ENCODE measurements at regions not wholly inside any gene's neighbourhood (a gene's known extent, or its start where the extent isn't known, plus 50 kb on each side); places are given as distances from the start of the nearest gene placed in this dataset.
"Not testable (repeated sequence)": the region's sequence is repeated elsewhere in the genome, so short reads cannot be mapped to it uniquely, and the experiment has no call there.

DNA sequence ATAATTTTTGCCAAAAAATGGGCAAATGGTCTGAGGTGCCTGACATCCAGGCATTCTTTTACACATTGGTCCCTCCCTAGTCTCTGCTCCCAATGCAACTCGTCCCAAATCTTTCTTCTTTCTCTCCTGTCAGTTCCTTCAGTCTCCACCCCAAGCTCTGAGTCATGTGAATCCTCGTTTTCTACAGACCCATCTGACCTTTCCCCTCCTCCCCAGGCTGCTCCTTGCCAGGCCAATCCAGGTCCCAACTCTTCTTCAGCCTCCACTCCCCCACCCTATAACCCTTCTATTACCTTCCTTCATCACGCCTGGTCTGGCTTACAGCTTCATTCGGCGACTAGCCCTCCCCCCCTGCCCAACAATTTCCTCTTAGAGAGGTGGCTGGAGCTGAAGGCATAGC lies 55.3 kb downstream of the BBS10 start:
- DNase-seq (ENCODE audit: low read depth): not testable (repeated sequence)

DNA sequence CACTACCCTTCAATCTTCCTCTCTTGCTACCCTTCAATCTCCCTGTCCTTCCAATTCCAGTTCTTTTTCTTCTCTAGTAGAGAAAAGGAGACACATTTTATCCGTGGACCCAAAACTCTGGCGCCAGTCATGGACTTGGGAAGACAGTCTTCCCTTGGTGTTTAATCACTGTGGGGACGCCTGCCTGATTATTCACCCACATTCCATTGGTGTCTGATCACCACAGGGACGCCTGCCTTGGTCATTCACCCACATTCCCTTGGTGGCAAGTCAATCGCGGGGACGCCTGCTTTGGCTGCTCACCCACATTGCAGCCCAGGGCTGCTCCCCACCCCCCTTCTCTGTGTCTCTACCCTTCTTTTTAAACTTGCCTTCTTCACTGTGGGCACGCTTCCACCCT lies 55.9 kb downstream of the BBS10 start:
- DNase-seq (ENCODE audit: low read depth): not testable (repeated sequence)

DNA sequence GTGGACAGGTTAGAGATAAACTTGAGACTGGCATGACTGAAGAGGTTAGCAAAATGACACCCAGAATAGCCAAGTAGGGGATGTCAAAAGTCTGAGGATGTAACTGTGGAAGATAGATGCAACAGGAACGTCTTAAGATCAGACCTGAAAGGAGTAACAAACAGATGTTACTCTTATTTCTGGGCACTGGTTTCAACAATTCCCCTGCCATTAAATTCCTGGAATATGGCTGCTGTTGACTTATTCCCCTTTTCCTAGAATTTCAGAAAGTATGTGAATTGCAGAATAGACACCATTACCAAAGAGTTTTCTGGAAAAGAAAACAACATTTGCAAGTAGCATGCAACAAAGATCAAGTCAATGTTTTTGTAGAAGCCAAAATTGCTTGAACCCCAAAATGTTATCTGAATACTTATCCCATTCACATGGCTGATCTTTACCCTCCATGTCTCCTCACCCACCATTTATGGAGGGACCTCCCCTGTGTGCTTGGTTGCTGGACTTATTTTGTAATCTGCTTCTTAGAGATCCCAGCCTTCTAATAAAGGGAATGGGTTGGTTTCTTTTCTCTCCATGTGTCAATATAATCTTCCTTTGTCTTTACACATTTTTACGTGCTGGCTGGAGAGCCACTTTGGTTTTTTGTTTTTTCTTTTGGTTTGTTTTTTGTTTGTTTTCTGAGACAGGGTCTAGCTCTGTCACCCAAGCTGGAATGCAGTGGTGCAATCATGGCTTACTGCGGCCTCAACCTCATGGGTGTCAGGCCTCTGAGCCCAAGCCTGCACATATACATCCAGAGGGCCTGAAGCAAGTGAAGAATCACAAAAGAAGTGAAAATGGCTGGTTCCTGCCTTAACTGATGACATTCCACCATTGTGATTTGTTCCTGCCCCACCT lies 57.0 kb downstream of the BBS10 start:
- DNase-seq (ENCODE audit: low read depth): no peak

DNA sequence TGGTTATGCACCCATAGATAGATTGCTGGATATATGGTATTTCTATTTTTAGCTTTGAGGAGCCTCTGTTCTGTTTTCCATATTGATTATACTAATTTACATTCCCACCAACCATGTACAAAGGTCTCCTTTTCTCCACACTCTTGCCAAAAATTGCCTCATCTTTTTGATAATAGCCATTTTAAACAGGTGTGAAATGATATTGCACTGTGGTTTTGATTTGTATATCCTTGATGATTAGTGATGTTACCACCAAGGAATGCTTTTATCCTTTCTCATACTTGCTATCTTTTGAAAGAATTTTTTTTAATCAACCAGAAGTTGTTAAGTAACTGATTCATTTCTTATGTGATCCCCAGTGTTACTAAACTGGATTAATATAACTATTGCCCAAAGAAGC lies 60.0 kb downstream of the BBS10 start:
- DNase-seq (ENCODE audit: low read depth): no peak

DNA sequence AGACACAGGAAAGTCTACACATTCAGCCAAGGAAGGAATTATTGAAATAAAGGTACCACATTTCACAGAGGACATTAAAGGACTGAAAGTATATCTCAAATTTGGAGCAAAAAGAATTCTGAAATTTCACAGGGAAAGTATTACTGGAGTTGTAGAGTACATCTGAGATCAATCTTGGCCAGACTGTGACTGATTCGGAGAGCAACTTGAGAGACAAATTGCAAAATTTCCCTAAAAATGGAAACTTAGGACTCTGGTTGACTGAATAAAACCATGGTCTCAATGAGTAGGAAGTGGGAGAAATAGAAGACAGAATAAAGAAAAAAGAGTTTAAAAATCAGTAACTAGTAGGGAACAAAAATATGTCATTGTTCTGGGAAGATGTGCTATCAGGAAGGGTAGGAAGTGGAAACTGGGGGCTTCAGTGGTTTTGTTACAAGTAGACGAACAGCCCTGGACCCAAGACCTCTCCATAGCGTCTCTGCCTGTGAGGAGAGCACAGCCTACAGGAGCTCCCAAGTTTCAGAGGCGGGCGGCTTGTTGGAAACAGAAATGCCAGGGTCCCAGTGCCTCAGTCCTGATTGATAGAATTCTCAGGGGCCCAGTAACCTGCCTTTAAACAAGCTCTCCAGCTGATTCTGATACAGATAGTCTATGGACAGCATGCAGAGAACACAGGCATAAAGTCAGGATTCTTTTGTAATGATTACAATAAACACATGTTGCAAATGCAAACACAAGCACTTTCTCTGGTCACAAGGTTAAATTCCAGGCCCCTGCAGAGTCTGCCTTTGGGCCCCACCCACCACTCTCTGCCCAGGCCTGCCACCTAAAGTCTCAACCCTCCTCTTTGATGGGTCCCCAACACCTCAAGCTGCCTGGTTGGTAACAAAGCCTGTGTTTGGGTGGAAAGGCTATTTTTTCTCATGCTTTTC lies 63.1 kb downstream of the BBS10 start:
- DNase-seq (ENCODE audit: low read depth): no peak

DNA sequence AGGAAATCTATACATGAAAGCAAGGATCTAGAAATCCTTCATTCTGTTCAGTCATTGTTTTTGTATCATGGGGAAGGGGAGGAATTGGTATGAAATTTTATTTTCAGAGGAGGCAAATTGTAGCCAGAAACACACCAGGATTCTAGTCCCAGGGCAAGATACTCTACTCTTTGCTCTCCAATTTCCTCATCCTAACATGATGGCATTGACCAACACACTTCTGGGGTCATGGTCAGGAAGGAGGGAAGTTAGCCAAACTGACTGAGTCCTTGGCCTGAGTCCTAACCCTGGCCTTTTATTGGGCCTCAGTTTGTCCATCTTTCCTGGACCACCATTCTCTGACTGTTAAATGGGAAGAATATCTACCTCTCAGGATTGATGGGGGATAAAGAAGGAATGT lies 65.5 kb downstream of the BBS10 start:
- no peak for DNase-seq (ENCODE audit: low read depth)

DNA sequence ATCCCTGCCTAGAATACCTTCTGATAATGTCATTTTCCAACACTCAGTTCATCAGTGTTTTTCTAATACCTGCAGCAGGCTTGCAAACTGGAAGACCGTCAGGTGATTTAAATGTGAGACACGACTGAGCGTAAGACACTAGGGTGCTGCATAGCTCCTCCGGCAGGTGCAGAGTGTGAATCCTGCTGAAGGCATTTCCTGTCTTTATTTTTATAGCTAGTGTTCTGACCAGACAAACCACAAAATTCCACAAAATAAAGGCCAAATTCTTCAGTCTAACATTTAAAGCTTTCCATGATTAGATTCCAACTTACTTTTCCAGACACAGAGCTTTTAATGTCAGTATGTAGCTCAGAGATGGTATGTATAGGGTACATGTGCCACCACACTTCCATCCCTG lies 70.7 kb downstream of the BBS10 start:
- peak; percentile 75 for DNase-seq (ENCODE audit: low read depth)

DNA sequence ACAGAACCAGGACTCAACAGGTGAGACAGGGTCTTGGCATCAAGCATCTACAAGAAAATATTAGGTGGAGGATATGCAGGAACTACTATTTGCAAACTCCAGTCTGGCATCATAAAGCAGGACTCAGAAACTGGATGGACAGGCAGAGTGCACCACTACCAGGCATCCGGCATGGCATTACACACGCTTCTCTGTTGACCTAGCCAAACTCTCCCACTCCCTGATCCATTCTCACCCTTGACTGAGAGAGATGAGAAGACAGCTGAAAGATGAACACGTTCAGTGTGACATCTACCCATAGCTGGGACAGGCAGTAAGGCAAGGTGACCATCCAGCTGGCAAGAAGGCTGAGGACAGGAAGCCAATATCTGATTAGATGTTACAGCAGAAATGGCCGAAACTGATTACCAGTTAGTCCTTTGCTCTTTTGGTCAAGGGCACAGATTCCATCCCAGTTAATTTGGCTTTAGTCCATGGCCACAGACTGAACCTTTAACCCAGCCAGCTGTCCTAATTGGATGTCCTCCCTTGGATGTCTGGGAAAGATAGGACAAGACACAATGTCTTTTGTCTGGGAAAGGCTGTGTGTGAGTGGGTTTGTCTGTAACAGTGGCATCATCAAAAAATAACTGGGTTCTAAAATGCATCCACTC lies 71.6 kb downstream of the BBS10 start:
- DNase-seq (ENCODE audit: low read depth): no peak

DNA sequence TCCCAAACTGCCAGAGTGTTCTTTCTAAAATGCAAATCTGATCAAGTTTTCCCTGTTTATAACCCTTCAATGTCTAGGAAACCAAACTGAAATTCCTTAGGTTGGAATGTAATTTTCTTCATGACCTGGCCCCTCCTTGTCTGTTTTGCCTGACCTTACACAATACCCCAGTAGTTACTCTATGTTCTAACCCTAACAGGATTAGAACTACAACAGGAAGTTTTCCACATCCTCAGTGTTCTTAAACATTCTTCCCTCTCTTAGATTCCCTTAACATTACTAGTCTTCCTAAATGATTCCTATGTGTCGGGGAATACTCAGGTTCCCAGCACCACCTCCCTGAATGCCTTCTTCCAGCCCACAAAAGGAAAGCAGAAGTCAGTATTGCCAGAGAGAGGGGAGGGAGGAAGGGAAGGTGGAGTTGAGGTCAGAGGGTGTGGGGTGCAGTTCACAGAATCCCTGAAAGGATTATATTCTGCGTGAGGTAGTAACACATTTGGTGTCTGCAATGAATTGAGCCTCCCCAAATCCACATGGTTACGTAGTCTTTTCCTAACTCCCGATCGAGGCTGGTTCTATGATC lies 72.6 kb downstream of the BBS10 start:
- DNase-seq (ENCODE audit: low read depth): no peak

DNA sequence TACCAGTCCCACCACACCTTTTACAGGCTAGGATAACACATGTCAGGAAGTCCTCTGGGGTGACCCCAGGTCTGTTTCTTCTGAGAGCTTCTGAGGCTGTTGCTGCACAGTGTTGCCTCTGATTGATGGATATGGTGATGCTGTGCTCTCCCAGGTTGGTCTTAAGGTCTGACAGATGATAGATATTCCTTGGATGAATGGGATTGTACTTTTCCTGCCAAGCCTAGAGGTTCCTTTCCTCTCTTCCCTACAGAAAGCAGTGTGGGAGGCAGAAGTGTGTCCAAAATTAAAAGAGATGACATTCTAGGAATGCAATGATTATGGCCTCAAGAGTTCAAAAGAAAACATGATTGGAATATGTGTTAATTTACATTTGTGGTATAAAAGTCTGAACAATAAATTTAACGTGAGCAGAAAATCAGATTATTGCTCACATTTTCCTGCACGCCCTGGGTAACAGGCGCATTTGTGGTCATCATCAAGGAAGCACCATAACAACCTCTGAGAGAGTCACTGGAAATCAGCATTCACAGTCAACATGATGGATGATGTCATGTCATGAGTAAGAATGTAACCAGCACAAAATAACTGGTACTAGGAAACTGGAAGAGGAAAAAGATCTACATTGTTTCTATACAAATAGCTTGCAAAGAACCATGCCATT lies 73.7 kb downstream of the BBS10 start:
- DNase-seq (ENCODE audit: low read depth): no peak

DNA sequence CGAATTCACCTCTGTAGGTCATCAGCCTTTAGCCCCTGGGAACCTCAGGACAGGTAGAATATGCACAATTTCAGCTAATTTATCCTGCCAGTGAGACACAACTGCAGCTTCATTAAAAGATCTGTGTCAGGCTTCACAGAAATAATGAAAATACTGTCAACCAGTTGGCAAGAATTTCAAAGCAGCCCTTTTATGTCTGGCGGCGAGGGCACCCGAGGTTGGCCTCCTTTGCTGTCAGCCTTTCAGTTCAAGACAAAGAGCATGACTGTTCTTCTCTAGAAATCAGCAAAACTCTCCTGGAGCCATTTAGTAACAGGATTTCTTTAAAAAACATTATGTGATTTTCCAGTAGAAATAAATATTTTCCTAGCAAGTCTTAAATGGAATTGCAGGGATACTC lies 75.9 kb downstream of the BBS10 start:
- no peak for DNase-seq (ENCODE audit: low read depth)

DNA sequence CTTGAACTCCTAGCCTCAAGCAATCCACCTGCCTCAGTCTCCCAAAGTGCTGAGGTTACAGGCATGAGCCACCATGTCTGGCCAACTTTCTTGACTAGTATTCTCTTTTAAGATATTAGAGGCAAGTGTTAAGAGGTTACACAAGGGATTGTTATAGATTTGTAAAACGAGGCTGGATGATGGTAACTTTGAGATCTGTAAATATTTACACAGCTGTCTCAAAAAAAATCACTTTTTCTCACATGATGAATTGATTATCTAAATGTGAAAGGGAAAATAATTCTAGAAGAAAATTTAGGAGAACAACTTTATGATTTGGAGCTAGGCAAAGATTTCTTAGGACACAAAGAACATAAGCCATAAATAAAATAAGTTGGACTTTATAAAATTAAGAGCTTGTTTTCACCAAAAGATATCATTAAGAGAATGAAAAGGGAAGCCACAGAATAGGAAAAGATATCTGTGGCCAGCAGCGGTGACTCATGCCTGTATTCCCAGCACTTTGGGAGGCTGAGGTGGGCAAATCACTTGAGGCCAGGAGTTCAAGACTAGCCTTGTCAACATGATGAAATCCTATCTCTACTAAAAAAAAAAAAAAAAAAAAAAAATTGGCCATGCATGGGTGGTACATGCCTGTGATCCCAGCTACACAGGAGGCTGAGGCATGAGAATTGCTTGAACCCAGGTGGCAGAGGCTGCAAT lies 77.4 kb downstream of the BBS10 start:
- DNase-seq (ENCODE audit: low read depth): no peak

DNA sequence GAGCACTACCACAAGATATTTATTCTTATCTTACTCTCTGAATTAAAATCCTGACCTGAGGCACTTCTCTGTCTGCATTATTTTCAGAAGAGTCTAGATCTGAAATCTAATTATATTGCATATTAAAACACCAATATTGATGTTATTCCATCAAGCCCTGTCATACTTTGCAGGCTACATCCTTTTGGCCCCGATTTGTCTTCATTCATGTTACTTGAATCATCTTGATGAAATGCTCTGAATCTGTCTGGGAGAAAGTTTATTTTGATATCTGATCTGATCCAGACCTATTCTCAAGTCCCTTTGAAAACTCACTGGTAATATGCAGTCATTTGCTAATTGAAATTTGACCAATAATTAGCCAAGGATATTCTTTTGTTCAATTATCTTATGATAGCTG lies 79.9 kb downstream of the BBS10 start:
- no peak for DNase-seq (ENCODE audit: low read depth)

DNA sequence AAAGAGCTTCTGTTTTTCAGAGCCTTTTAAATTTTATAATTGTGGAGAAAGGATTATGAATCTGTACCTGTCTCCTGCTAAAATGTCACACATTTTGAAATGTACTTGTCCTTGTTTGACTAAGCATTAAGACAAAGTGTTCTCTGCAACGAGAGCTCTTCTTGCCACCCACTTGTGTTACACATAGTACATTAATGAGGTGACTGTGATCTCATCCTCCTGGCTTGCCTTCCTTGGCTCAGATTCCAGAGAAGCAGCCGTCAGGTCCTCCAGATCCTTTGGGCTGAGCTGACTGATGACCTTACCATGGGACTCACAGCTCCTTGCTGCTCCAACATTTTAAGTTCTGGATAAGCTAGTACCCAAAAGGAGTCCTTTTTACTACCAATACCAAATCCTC lies 81.4 kb downstream of the BBS10 start:
- DNase-seq (ENCODE audit: low read depth): peak; percentile 89

DNA sequence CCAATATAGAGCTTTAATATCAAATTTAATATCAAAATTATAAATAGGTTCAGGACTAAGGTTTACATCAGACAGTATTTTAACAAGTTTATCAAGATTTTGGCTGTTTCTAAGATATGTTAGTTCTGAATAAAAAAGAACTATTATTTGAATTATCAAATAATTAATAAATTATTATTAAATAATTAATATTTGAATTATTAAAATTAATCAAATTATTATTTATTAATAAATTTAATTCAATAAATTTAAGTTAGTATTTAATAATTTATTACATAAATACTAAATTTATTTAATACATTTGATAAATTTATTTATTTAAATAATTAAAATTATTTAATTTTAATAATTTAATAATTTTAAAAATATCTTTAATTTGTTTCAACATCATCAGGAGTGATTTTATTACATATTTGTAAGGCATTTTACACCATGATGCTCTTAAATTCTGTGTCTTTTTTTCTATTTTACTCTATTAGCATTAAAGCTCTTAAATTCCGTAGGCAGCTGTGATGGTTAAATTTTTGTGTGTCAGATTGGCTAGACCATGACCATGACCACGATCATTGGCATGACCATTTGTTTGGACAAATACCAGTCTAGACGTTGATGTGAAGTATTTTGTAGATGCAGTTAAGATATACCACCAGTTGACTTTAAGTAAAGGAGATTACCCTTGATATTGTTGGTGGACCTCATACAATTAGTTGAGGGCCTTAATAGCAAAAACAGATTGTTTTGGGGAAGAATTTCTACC lies 82.6 kb downstream of the BBS10 start:
- DNase-seq (ENCODE audit: low read depth): no peak

DNA sequence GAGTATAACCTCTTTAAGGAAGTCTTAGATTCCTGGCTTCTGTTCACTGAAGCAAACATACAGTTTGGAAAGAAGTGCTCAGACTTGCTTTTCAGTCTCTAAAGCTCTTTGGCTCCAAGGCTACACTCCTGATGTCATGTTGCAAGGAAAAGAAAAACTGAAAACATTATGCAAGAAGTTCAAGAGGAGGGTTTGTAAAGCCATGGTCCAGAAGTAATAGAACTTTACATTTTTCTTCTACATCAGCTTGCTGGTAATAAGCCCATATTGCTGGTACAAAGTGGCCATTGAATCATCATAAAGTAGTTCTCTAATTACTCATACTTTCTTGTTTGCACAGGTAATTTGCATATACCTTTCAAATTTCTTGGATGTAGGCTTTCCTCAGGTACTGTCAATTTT lies 83.6 kb downstream of the BBS10 start:
- DNase-seq (ENCODE audit: low read depth): no peak

DNA sequence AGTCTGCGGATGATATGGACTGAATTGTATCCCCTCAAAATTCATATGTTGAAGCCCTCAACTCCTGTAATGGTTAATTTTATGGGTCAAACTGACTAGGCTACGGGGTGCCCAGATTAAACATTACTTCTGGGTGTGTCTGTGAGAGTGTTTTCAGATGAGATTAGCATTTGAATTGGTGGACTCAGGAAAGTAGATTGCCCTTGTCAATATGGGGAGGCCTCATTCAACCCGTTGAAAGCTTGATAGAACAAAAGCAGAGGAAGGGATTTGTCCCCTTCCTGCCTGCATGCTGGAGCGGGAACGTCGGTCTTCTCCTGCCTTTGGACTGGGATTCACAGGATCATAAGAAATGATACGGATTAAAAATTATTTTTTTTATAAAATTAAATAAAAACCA lies 84.5 kb downstream of the BBS10 start:
- DNase-seq (ENCODE audit: low read depth): no peak

DNA sequence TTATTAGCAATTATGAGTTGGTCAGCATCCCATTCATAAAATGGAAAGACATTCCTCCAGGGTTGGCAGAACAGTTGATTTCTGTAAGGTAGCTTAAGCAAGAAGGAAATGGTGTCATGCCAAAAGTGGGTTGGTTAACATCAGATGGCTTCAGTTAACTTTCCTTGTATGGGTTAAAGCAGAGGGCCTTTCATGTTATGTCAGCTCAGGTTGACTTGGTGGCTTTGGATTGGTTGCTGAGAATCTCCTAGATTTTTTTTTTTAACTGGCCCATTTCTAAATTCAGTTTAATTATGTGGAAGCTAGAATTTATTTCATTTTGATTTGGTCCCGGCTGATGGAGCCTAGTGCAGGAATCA lies 87.8 kb downstream of the BBS10 start:
- no peak for DNase-seq (ENCODE audit: low read depth)

DNA sequence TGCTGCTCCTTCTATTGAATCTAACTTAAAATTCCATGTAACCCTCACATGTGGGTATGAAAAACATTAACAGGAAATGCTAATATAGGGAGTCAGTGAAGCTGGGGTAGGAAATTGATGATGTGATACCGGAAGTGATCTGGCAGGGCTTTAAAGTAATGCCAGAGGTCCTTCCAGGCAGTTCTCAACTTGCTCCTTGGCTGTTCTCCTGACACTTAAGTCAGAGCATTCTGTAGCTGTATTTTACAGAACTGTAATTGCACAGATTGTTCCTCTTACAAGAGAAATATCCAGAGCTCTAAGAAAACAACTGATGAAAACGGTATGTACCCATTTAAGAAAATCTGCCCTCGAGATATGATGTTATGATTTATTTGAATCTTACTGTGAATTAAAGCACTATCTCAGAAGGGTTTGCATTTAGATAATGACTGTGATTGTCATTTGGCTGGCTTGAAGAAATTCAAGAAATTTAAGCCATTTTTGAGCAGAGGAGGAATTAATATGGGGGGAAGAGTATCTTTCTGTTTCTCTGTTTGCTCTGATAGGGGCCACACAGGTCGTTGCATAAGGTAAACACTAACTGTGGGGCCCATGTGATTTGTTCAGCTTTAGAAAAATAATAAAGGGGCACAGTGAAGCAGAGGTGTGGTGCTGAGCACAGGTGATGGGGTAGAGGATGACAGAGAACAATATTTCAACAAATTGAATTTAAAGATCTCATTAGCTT lies 88.4 kb downstream of the BBS10 start:
- DNase-seq (ENCODE audit: low read depth): peak; percentile 70

DNA sequence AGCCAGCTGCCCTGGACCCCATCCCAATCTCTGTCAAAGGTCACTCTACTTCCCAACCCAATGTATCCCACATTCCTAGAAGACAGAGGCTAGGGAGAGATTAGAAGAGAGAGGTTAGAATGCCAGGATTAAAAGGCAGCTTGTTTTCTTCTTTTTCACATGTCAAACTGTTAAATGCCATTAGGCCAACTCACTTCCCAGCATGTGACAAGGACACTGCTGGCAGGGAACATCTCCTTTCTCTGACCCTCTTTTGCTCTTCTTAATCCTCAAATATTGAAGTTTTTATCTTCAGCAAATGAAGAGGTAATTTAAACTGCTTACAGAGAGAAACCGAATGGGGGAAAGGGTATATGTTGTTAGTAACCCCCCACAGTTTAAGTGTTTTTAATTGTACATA lies 89.1 kb downstream of the BBS10 start:
- no peak for DNase-seq (ENCODE audit: low read depth)

All from non-pigmented ciliary epithelial cell (primary cell).